ENCODE measurements at regions not wholly inside any gene's neighbourhood (a gene's known extent, or its start where the extent isn't known, plus 50 kb on each side); places are given as distances from the start of the nearest gene placed in this dataset.

DNA sequence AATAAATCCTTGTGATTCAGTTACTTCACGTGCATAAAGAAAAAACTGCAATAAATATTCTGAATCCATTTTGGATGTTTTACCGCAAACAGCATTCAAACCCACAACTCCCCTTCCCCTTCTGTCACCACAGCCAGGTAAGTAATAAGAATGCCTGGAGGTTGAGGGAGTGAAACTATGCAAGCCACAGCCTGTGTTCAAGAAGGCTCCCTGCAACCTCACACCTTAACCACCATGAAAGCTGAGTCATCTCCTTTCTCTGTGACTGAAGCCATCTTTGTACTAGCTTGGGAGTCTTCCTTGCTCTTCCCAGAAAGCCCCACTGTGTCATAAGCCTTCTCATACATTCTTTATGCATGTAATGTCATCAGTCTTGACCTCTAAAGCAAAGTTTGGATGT lies 297.0 kb upstream of the PUDP start:
- TF ChIP-seq, protein P1, sequence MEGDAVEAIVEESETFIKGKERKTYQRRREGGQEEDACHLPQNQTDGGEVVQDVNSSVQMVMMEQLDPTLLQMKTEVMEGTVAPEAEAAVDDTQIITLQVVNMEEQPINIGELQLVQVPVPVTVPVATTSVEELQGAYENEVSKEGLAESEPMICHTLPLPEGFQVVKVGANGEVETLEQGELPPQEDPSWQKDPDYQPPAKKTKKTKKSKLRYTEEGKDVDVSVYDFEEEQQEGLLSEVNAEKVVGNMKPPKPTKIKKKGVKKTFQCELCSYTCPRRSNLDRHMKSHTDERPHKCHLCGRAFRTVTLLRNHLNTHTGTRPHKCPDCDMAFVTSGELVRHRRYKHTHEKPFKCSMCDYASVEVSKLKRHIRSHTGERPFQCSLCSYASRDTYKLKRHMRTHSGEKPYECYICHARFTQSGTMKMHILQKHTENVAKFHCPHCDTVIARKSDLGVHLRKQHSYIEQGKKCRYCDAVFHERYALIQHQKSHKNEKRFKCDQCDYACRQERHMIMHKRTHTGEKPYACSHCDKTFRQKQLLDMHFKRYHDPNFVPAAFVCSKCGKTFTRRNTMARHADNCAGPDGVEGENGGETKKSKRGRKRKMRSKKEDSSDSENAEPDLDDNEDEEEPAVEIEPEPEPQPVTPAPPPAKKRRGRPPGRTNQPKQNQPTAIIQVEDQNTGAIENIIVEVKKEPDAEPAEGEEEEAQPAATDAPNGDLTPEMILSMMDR (IDR thresholded peaks at IDR 0.05) = no peak
- no peak for TF ChIP-seq POLR2A (IDR thresholded peaks at IDR 0.05)
